Cardiac muscle cell (in vitro differentiated cells and primary cell): ENCODE measurements at regions not wholly inside any gene's neighbourhood (a gene's known extent, or its start where the extent isn't known, plus 50 kb on each side); places are given as distances from the start of the nearest gene placed in this dataset.

Experiments
- DNase-seq, 2 donors: peaks; one replicate each; pipeline versions ENCODE4 v3.0.0 to v3.0.0-alpha.2; 2010 to 2017; ENCODE audit warnings: low read depth in 1 of 2, low spot score in 1 of 2
- H3K27ac ChIP-seq: fragments of 200-600 bp; sonication (generic); 2 replicates; pipeline ENCODE4 v1.5.1; 2016
- H3K27me3 ChIP-seq: fragments of 200-600 bp; sonication (generic); 2 replicates; pipeline ENCODE4 v1.6.0; 2016; ENCODE audit warnings: control low read depth
- H3K36me3 ChIP-seq: fragments of 200-600 bp; sonication (generic); 2 replicates; pipeline ENCODE4 v1.5.1; 2016; ENCODE audit warnings: control low read depth
- H3K4me1 ChIP-seq: fragments of 200-600 bp; sonication (generic); 2 replicates; pipeline ENCODE4 v1.8.1; 2017; ENCODE audit warnings: low read depth, mild to moderate bottlenecking, mixed run types
- H3K4me3 ChIP-seq: fragments of 200-600 bp; sonication (generic); 2 replicates; pipeline ENCODE4 v1.5.1; 2016; ENCODE audit warnings: mild to moderate bottlenecking
- H3K9me3 ChIP-seq: fragments of 200-600 bp; sonication (generic); 2 replicates; pipeline ENCODE4 v1.5.1; 2017; ENCODE audit warnings: low read depth, mild to moderate bottlenecking, control low read depth
- CTCF ChIP-seq: IDR thresholded peaks from 2 replicates; pipeline ENCODE4 v1.5.1; 2012; ENCODE audit warnings: low read depth, mild to moderate bottlenecking, low read length

DNA sequence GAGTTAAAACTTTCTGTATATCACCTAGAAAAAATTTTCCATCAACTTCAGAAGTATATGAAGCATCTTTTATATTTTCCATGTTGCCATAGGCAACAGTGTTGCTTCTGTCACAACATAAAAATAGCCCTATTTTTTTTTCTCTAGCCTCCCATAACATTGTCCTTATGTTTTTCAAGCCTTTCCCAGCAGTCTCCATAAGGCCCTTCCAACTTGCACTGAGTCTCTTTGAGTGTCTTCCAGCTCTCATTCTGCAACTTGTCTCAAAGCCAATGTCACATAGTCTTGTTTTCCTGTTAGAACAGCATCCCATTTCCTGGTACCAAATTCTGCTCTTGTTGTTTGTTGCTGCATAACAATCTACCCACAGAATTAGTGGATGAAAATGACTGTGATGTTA lies 1055.5 kb upstream of the GHITM start:
- no peak for TF ChIP-seq CTCF
- Histone ChIP-seq H3K4me1 (no peaks in the 10 kb centered on the region), H3K27ac (no peak overlapping the region), H3K27me3 (no peaks in the 10 kb centered on the region), H3K36me3 (no peaks in the 10 kb centered on the region), H3K4me3 (no peak overlapping the region), H3K9me3 (no peaks in the 10 kb centered on the region)
- no peak for DNase-seq

DNA sequence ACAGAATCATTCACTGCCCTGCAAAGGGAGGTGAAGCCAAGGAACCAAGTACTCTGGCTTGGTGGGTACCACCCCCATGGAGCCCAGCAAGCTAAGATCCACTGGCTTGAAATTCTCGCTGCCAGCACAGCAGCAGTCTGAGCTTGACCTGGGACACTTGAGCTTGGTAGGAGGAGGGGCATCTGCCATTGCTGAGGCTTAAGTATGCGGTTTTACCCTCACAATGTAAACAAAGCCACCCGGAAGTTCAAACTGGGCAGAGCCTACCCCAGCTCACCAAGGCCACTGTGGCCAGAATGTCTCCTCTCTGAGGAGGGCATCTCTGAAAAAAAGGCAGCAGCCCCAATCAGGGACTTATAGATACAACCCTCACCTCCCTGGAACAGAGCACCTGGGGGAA lies 1050.0 kb upstream of the GHITM start:
- TF ChIP-seq CTCF, result no peak
- no peaks in the 10 kb centered on the region for H3K36me3 ChIP-seq
- H3K27me3 ChIP-seq, result no peaks in the 10 kb centered on the region
- no peak overlapping the region for H3K27ac ChIP-seq
- no peaks in the 10 kb centered on the region for H3K9me3 ChIP-seq
- H3K4me1 ChIP-seq, result no peaks in the 10 kb centered on the region
- H3K4me3 ChIP-seq, result no peak overlapping the region
- DNase-seq, result no peak

DNA sequence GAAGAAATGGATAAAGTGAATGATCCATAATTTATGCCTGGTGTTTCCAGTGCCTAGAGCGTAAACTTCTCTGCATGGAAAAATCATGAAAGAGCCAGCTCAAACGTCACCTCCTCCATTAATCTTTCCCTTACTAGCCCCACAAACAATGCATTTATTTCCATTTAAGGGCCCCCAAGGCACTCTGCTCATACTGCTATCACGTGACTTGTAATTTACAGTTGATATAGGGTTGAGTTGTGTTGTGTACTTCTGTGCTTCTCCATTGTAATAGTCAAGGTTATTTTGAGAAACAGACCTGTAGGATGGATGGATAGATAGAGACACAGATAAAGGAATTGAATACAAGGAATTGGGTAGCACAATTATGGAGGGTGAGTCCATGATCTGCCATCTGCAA lies 1034.7 kb upstream of the GHITM start:
- Histone ChIP-seq H3K4me1 (no peaks in the 10 kb centered on the region), H3K27me3 (no peaks in the 10 kb centered on the region), H3K27ac (no peak overlapping the region), H3K36me3 (no peaks in the 10 kb centered on the region), H3K9me3 (no peaks in the 10 kb centered on the region), H3K4me3 (no peak overlapping the region)
- no peak for TF ChIP-seq CTCF
- no peak for DNase-seq

DNA sequence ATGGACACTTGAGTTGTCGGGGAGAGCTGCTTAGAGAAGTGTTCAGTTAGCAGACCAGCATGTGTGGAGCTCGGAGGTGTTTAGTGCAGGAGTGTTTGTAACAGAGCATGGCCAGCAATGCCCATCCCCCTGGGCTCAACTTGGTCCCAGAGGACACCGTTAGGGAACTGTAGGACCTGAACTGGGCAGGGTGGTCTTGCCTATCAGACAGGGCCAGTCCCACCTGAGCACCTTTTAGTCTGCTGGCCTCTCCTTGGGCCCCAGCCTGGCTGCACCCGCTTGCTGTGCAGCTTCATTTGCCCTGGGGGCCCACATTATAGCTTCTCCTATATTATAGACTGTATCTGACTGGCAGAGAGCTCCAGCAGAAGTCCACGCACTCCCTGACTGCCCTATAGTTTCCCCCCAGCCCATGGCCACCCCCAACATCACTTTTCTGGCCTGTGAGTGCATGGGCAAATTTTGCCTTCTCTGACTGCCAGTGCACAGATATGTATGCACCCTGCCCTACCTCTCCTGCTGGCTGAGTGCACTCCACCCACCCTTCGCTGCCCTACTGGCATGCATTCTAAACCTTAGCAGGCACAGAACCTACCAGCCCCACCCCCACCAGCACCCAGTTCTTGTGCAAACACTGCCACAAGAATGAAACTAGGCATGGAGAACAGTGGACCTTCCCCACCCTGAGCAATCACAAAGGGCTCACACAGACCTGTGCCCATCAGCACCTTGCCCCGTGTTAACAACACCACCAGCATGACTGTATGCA lies 1030.6 kb upstream of the GHITM start:
- H3K36me3 ChIP-seq, result no peaks in the 10 kb centered on the region
- no peaks in the 10 kb centered on the region for H3K9me3 ChIP-seq
- H3K27me3 ChIP-seq, result no peaks in the 10 kb centered on the region
- DNase-seq, result no peak
- H3K4me1 ChIP-seq, result no peaks in the 10 kb centered on the region
- no peak overlapping the region for H3K4me3 ChIP-seq
- no peak for TF ChIP-seq CTCF
- no peak overlapping the region for H3K27ac ChIP-seq

DNA sequence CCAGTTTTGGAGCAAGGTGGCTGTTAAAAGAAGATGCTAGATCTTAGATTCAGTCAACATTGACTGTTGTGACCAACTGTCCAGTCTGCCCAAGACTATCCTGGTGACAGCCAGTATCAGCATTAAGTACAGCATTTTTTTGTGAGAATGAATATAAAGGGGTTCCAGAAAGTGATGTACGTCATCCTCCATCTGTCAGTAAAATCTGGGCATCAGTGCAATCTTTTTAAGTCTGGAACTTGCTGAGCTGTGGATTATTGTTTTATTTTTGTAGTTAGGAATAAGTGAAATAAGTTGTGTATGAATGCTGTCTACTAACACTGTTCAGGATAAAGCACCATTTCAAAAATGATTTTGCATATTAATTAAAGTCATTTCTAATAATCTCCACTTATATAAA lies 1020.0 kb upstream of the GHITM start:
- Histone ChIP-seq H3K36me3 (no peaks in the 10 kb centered on the region), H3K4me1 (no peaks in the 10 kb centered on the region), H3K4me3 (no peak overlapping the region), H3K9me3 (no peaks in the 10 kb centered on the region), H3K27ac (no peak overlapping the region), H3K27me3 (no peaks in the 10 kb centered on the region)
- DNase-seq, result no peak
- TF ChIP-seq CTCF, result no peak
